ENCODE measurements at regions not wholly inside any gene's neighbourhood (a gene's known extent, or its start where the extent isn't known, plus 50 kb on each side); places are given as distances from the start of the nearest gene placed in this dataset.

DNA sequence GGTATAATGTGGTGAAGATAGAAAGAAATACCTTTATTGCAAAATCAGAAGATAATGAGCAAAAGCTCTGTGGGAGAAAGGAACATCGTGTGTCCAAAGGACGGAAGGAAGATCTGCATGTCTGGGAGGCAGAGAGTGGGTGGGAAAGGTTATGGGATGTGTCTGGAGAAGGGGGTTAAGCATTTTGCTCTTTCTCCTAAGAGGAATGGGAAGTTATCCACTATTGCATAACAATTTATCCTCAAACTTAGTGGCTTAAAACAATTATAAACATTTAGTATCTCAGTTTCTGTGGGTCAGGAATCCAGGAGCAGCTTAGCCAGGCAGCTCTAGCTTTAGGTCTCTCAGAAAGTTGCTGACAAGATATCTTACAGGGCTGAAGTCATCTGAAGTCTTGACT, 229.1 kb upstream of the CITED2 start:
- H3K36me3 Mint-ChIP-seq (ENCODE audit: low read depth) = no peaks in the 10 kb centered on the region
- peaks cover 10% of the 10 kb centered on the region for H3K4me1 Mint-ChIP-seq
- ChIA-PET CTCF (interaction anchor here (1.2 kb wide), 1 partner anchor 12 kb away, joined by 3 read pairs; no protein-coding TSS in a partner anchor), POLR2A (interaction anchor here (0.6 kb wide), 1 partner anchor 1089 kb away, joined by 14 read pairs; no protein-coding TSS in a partner anchor)
- ATAC-seq (no peak), DNase-seq (no peak)
- H3K9me3 Mint-ChIP-seq (ENCODE audit: low read depth) = no peaks in the 10 kb centered on the region
- no peak overlapping the region for H3K27ac Mint-ChIP-seq
- peaks cover 9% of the 10 kb centered on the region for H3K27me3 Mint-ChIP-seq
- intact Hi-C loops (cut with DNase I, micrococcal nuclease) = loop anchor here in 1 of 2 experiments (5.0 kb wide), 1 partner anchor 86 kb away; no protein-coding TSS in a partner anchor
- no peak overlapping the region for H3K4me3 Mint-ChIP-seq

GRCh38 chr6:139602577-139602976, 228.1 kb upstream of the CITED2 start:
- Mint-ChIP-seq H3K4me3 (no peak overlapping the region), H3K36me3 (ENCODE audit: low read depth) (no peaks in the 10 kb centered on the region), H3K27me3 (peaks cover 9% of the 10 kb centered on the region), H3K27ac (no peak overlapping the region), H3K4me1 (peaks cover 10% of the 10 kb centered on the region), H3K9me3 (ENCODE audit: low read depth) (no peaks in the 10 kb centered on the region)
- ATAC-seq (no peak), DNase-seq (no peak)
- intact Hi-C loops (cut with DNase I, micrococcal nuclease) = loop anchor here in 1 of 2 experiments (5.0 kb wide), 1 partner anchor 85 kb away; no protein-coding TSS in a partner anchor
- ChIA-PET CTCF (no interaction called here), POLR2A (no interaction called here)

GRCh38 chr6:139600919-139601475, 226.5 kb upstream of the CITED2 start:
- Mint-ChIP-seq H3K4me3 (no peak overlapping the region), H3K9me3 (ENCODE audit: low read depth) (no peaks in the 10 kb centered on the region), H3K4me1 (peaks cover 10% of the 10 kb centered on the region), H3K27me3 (peaks cover 5% of the 10 kb centered on the region), H3K36me3 (ENCODE audit: low read depth) (no peaks in the 10 kb centered on the region), H3K27ac (peak overlapping the region; percentile 33)
- intact Hi-C loops (cut with DNase I, micrococcal nuclease) = loop anchor here in 1 of 2 experiments (5.0 kb wide), 1 partner anchor 84 kb away; no protein-coding TSS in a partner anchor
- ATAC-seq (peak; percentile 93), DNase-seq (peak; percentile 15)
- ChIA-PET POLR2A (no interaction called here), CTCF (interaction anchor here (1.3 kb wide), 1 partner anchor 232 kb away, joined by 3 read pairs; no protein-coding TSS in a partner anchor)

- no peaks in the 10 kb centered on the region for H3K9me3 Mint-ChIP-seq (ENCODE audit: low read depth)
- ATAC-seq (no peak), DNase-seq (no peak)
- no peak overlapping the region for H3K4me3 Mint-ChIP-seq
- peaks cover 10% of the 10 kb centered on the region for H3K4me1 Mint-ChIP-seq
- CTCF ChIA-PET = interaction anchor here (1.3 kb wide), 1 partner anchor 231 kb away, joined by 3 read pairs; no protein-coding TSS in a partner anchor
- intact Hi-C loops (cut with DNase I, micrococcal nuclease) = loop anchor here in 1 of 2 experiments (5.0 kb wide), 1 partner anchor 83 kb away; no protein-coding TSS in a partner anchor
- H3K27ac Mint-ChIP-seq = peak overlapping the region; percentile 43
- no peaks in the 10 kb centered on the region for H3K36me3 Mint-ChIP-seq (ENCODE audit: low read depth)
- peaks cover 5% of the 10 kb centered on the region for H3K27me3 Mint-ChIP-seq
- POLR2A ChIA-PET = no interaction called here
These were observed 225.9 kb upstream of the CITED2 start for GRCh38 chr6:139600343-139600742.

- Mint-ChIP-seq H3K4me3 (no peak overlapping the region), H3K27ac (no peak overlapping the region), H3K36me3 (ENCODE audit: low read depth) (no peaks in the 10 kb centered on the region), H3K9me3 (ENCODE audit: low read depth) (no peaks in the 10 kb centered on the region), H3K4me1 (peaks cover 10% of the 10 kb centered on the region), H3K27me3 (peaks cover 2% of the 10 kb centered on the region)
- ChIA-PET POLR2A (no interaction called here), CTCF (interaction anchor here (0.7 to 0.8 kb wide), 2 partner anchors 148 to 158 kb away, joined by 3 to 4 read pairs; no protein-coding TSS in a partner anchor)
- DNase-seq (no peak), ATAC-seq (no peak)
- intact Hi-C loops (cut with DNase I, micrococcal nuclease) = no loop called here
These were observed 223.6 kb upstream of the CITED2 start for GRCh38 chr6:139597771-139598755.

GRCh38 chr6:139597087-139597763, 222.8 kb upstream of the CITED2 start:
- DNase-seq (no peak), ATAC-seq (no peak)
- H3K9me3 Mint-ChIP-seq (ENCODE audit: low read depth) = no peaks in the 10 kb centered on the region
- ChIA-PET POLR2A (no interaction called here), CTCF (interaction anchor here (0.8 kb wide), 1 partner anchor 159 kb away, joined by 3 read pairs; no protein-coding TSS in a partner anchor)
- H3K4me1 Mint-ChIP-seq = peaks cover 10% of the 10 kb centered on the region
- H3K27ac Mint-ChIP-seq = no peak overlapping the region
- peaks cover 5% of the 10 kb centered on the region for H3K27me3 Mint-ChIP-seq
- H3K36me3 Mint-ChIP-seq (ENCODE audit: low read depth) = no peaks in the 10 kb centered on the region
- intact Hi-C loops (cut with DNase I, micrococcal nuclease) = no loop called here
- no peak overlapping the region for H3K4me3 Mint-ChIP-seq

- no peak for ATAC-seq
- H3K27me3 Mint-ChIP-seq = peaks cover 11% of the 10 kb centered on the region
- no peaks in the 10 kb centered on the region for H3K36me3 Mint-ChIP-seq (ENCODE audit: low read depth)
- H3K27ac Mint-ChIP-seq = no peak overlapping the region
- no peak for DNase-seq
- H3K9me3 Mint-ChIP-seq (ENCODE audit: low read depth) = no peaks in the 10 kb centered on the region
- no peaks in the 10 kb centered on the region for H3K4me1 Mint-ChIP-seq
- intact Hi-C loops (cut with DNase I, micrococcal nuclease) = no loop called here
- POLR2A ChIA-PET = no interaction called here
- CTCF ChIA-PET = interaction anchor here (1.1 kb wide), 1 partner anchor 13 kb away, joined by 3 read pairs; no protein-coding TSS in a partner anchor
- no peak overlapping the region for H3K4me3 Mint-ChIP-seq
These were observed 220.7 kb upstream of the CITED2 start for GRCh38 chr6:139595183-139595582.

DNA sequence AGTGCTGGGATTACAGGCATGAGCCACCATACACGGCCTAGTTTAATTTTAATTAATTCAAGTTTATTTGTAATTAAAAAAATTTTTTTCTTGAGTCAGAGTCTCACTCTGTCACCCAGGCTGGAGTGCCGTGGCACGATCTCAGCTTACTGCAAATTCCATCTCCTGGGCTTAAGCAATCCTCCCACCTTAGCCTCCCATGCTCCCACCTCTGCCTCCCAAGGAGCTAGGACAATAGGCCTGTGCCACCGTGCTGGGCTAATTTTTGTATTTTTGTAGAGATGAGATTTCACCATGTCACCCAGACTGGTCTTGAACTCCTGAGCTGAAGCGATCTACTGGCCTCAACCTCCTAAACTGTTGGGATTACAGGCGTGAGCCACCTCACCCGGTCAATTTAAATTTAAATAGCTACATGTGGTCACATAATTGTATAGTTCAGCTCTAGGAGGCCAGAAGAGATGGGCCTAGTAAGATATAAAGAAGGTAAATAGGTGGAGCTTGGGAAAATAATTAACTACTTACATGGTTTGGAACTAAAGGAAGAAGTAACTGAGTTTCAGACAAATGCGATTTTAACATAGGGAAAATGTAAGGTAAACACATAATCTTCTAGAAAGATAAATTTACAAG, 220.0 kb upstream of the CITED2 start:
- Mint-ChIP-seq H3K27ac (no peak overlapping the region), H3K9me3 (ENCODE audit: low read depth) (no peaks in the 10 kb centered on the region), H3K4me3 (no peak overlapping the region), H3K27me3 (peaks cover 11% of the 10 kb centered on the region), H3K36me3 (ENCODE audit: low read depth) (no peaks in the 10 kb centered on the region), H3K4me1 (no peaks in the 10 kb centered on the region)
- POLR2A ChIA-PET = interaction anchor here (0.5 kb wide), 1 partner anchor 964 kb away, joined by 3 read pairs; no protein-coding TSS in a partner anchor
- no peak for ATAC-seq
- intact Hi-C loops (cut with DNase I, micrococcal nuclease) = no loop called here
- CTCF ChIA-PET = no interaction called here
- DNase-seq = no peak

DNA sequence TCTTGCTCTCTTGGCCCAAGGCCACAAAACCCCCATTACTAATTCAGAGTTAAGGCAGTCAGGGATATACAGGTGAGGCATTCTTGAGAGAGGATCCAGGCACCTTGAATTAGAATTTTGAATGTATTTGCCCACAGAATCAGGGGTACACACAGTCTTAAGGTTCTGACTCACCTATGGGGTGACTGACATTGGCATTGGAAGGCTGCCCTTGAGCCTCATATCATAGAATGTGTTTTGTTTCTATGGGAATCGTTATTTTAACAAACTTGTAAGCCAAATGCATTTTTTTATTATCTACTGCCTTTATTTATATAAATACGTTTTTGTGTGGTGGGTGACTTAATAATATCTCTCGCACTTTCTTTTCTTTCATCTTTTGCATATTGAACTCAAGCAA, 218.6 kb upstream of the CITED2 start:
- ATAC-seq = no peak
- intact Hi-C loops (cut with DNase I, micrococcal nuclease) = no loop called here
- Mint-ChIP-seq H3K4me1 (no peaks in the 10 kb centered on the region), H3K36me3 (ENCODE audit: low read depth) (no peaks in the 10 kb centered on the region), H3K27ac (no peak overlapping the region), H3K4me3 (no peak overlapping the region), H3K9me3 (ENCODE audit: low read depth) (no peaks in the 10 kb centered on the region), H3K27me3 (peaks cover 17% of the 10 kb centered on the region)
- no peak for DNase-seq
- ChIA-PET CTCF (interaction anchor here (0.5 to 0.9 kb wide), 2 partner anchors 100 to 215 kb away, joined by 3 read pairs; no protein-coding TSS in a partner anchor), POLR2A (no interaction called here)

DNA sequence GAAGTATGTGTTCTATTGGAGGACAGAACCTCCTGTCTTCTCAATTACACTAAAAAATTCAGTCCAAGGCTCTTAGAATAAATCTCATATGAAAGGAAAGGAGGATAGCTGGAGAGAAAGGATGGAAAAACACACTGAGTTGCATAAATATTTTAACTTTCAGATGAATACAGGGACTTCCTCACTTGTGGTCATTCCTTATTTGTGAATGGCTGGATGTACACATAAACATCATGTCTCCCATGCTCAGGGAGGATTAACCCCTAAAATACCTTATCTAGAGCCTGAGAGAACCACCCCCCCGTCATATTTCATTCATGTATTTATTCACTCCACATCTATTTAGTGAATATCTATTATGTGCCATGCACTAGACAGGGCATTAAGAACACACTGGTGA, 217.6 kb upstream of the CITED2 start:
- H3K27ac Mint-ChIP-seq = no peak overlapping the region
- CTCF ChIA-PET = interaction anchor here (0.9 kb wide), 1 partner anchor 214 kb away, joined by 3 read pairs; no protein-coding TSS in a partner anchor
- intact Hi-C loops (cut with DNase I, micrococcal nuclease) = no loop called here
- H3K9me3 Mint-ChIP-seq (ENCODE audit: low read depth) = no peaks in the 10 kb centered on the region
- no peak for ATAC-seq
- peaks cover 17% of the 10 kb centered on the region for H3K27me3 Mint-ChIP-seq
- H3K36me3 Mint-ChIP-seq (ENCODE audit: low read depth) = no peaks in the 10 kb centered on the region
- H3K4me1 Mint-ChIP-seq = no peaks in the 10 kb centered on the region
- no peak for DNase-seq
- no peak overlapping the region for H3K4me3 Mint-ChIP-seq
- POLR2A ChIA-PET = no interaction called here
